ENCODE measurements at regions not wholly inside any gene's neighbourhood (a gene's known extent, or its start where the extent isn't known, plus 50 kb on each side); places are given as distances from the start of the nearest gene placed in this dataset.

GRCh38 chr15:72864681-72865080 is 81.1 kb upstream of the ADPGK start:
- TF ChIP-seq ETV6 (CRISPR knock-in tag; IDR thresholded peaks at IDR 0.05) = no peak
- TF ChIP-seq MAX (CRISPR knock-in tag; IDR thresholded peaks at IDR 0.05) = no peak
- TF ChIP-seq CTCF (IDR thresholded peaks at IDR 0.05) = no peak
- no peak for TF ChIP-seq AFF4 (CRISPR knock-in tag; IDR thresholded peaks at IDR 0.05; ENCODE audit: borderline replicate concordance)
- TF ChIP-seq ZNF532 (CRISPR knock-in tag; IDR thresholded peaks at IDR 0.05; ENCODE audit: borderline replicate concordance) = no peak
- no peak for TF ChIP-seq SP1 (CRISPR knock-in tag; conservative IDR thresholded peaks at IDR 0.05)
- TF ChIP-seq PREB (CRISPR knock-in tag; IDR thresholded peaks at IDR 0.05; ENCODE audit: borderline replicate concordance) = no peak
- no peak for TF ChIP-seq ERG (CRISPR knock-in tag; IDR thresholded peaks at IDR 0.05)
- no peak for TF ChIP-seq CBFB (CRISPR knock-in tag; IDR thresholded peaks at IDR 0.05; ENCODE audit: low read depth)
- TF ChIP-seq ZNF121 (CRISPR knock-in tag; IDR thresholded peaks at IDR 0.05) = no peak
